SKM-1 treated with dmso at 0.1 percent for 144 hours (cell line): ENCODE measurements at regions not wholly inside any gene's neighbourhood (a gene's known extent, or its start where the extent isn't known, plus 50 kb on each side); places are given as distances from the start of the nearest gene placed in this dataset.

Source experiments
- DNase-seq: peaks from one replicate; lab custom pipeline; 2025; ENCODE audit not compliant: unreplicated experiment; lab: John Stamatoyannopoulos, UW

DNA sequence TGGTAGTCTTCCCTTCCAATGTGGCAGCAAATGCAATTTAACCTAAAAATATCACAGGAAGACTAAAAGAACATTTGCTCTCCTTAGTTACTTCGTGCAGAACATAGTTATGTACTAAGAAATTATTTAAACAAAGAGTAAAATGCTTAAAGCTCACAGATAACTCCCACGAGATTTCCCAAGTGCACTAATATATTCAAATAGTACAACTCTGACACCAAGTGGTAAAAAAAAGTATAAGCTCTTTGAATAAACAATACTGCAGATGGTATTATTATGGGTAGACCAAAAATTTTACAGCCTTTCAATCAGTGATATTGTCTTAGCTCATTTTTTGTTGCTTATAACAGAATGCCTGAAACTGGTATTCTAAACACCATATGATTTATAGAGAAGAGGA, 52.8 kb upstream of the FILIP1 start:
- peak; percentile 13 for DNase-seq

- DNase-seq, result no peak
Observed at GRCh38 chr6:75550544-75551167, 51.0 kb upstream of the SENP6 start.

DNA sequence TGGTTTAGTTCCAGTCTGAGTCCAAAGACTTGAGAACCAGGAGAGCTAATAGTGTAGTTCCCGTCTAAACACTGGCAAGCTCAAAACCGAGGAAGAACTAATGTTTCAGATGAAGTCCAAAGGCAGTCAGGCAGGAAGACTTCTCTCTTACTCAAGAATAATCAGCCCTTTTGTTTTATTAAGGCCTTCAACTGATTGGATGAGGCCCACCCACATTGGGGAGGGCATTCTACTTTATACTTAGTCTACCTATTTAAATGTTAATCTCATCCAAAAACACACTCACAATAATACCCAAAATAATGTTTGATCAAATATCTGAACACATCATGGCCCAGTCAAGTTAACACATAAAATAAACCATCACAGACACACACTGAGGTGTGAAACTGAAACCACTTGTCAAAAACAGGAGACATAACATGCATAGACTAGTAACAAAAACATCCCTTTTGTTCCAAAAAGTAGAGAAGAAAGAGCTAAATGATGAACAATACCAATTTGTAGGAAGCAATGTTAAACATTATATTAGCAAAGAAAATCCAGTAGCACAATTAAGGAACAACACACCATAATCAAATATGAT, 50.2 kb upstream of the SENP6 start:
- no peak for DNase-seq
